ES-I3 (cell line): ENCODE measurements at regions not wholly inside any gene's neighbourhood (a gene's known extent, or its start where the extent isn't known, plus 50 kb on each side); places are given as distances from the start of the nearest gene placed in this dataset.

Experiments
- H3K36me3 ChIP-seq: 2 replicates; pipeline ENCODE4 v1.6.1; 2013; ENCODE audit warnings: mild to moderate bottlenecking, low read length, control low read depth, moderate library complexity; ENCODE audit not compliant: insufficient read depth
- H3K4me1 ChIP-seq: 2 replicates; pipeline ENCODE4 v1.6.1; 2013; ENCODE audit warnings: mild to moderate bottlenecking, control low read depth, low read length; ENCODE audit not compliant: insufficient read depth
- H3K9ac ChIP-seq: 2 replicates; pipeline ENCODE4 v1.6.1; 2013; ENCODE audit warnings: low read depth, mild to moderate bottlenecking, low read length, moderate library complexity
- H3K9me3 ChIP-seq: 2 replicates; pipeline ENCODE4 v1.6.1; 2013; ENCODE audit warnings: mild to moderate bottlenecking, low read length, moderate library complexity; ENCODE audit not compliant: control insufficient read depth, insufficient read depth

DNA sequence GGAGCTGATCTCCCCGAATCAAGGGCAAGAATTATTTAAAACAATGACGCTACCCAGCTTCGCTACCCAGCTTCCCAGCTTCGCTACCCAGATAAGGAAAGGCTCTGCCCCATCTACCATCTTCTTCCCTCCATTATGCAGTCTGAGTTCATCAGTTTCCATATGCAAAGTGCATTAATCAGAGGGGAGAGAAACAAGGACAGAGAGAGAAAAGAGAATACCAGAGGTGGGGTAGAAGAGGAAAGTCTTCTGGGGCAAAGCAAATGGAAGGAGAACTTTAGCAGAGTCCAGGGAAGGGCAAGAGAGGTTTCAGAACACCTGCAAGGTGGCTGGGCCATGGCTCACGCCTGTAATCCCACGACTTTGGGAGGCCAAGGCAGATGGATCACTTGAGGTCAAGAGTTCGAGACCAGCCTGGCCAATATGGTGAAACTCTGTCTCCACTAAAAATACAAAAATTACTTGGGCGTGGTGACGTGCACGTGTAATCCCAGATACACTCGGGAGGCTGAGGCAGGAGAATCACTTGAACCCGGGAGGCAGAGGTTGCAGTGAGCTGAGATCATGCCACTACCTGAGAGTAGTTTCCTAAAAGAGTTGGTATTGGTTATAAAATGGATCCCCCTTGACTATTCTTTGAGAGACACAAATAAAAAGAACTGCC, 70.4 kb upstream of the SPATA12 start:
- Histone ChIP-seq H3K9ac (no peak overlapping the region), H3K9me3 (no peaks in the 10 kb centered on the region), H3K4me1 (peaks cover 6% of the 10 kb centered on the region; the same call in 1 of the 2 replicates), H3K36me3 (no peaks in the 10 kb centered on the region)

DNA sequence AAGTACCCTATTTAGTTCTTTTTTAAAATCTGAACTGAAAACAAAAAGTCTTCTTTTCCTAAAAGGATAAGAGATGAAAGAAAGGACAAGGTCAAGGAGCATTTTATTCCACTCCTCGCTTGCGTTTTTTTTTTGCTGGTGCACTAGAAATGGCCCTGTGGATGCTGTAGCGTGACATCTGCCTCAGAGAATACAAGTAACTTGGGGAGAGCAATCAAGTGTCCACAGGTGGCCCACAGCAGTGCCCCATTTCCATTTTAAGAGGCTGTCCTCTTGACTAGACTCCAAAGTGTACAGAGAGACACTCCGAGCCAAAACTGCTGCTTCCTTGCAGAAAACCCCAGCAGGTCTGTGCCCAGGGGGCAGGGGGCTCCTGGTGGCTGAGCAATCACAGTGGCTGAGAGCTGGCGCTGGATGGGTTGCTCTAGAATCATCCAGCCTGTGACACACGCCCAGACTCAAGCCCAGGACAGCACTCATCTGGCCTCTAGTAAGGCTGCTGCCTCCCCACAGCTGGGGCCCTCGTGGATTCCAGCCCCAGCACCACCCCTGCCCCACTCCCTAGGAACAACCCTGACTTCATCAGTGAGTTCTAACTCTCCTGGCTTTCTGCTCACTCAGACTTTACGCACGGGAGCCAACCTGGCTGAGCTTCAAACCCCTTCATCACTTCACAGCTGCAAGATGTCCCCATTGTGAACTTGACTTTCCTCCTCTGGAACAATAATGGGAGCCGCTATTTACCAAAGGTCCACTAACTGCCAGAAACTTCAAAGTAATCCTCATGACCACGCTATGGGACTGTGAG, 71.1 kb upstream of the SPATA12 start:
- Histone ChIP-seq H3K9ac (no peak overlapping the region), H3K36me3 (no peaks in the 10 kb centered on the region), H3K9me3 (no peaks in the 10 kb centered on the region), H3K4me1 (peaks cover 6% of the 10 kb centered on the region; the same call in 1 of the 2 replicates)

DNA sequence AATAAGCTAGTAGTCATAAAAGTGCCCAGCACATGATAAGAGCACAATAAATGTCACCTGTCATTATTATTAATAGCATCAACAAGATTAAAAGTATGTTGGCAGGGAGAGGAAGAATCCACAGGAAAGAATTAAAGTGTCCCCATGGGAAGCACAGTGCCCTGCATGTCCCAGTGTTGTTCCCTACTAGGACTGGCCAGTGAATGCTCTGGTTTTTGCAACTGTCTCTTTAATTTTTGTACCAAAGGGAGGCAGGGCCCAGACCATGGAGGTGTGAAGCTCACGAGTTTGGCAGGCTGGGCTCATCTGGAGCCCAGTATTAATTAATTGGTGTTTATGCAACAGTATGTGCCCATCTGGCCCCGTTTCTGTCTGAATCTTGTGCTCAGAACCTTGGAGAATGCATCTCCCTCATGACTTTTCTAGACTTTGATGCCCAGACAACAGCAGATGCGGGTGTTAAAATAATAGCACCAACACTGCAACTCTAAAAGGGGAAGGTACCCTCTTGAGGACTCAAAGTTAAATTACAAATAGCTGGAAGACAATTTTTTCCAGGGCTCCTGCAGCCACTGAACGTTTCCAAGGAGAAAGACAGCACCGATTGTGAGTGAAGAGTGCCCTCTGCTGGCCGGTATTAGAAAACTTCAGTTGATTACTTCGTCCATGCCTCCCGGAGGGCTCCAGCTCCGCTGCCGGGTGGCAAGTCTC, 71.9 kb upstream of the SPATA12 start:
- Histone ChIP-seq H3K36me3 (no peaks in the 10 kb centered on the region), H3K4me1 (peaks cover 6% of the 10 kb centered on the region; the same call in 1 of the 2 replicates), H3K9ac (no peak overlapping the region), H3K9me3 (no peaks in the 10 kb centered on the region)

DNA sequence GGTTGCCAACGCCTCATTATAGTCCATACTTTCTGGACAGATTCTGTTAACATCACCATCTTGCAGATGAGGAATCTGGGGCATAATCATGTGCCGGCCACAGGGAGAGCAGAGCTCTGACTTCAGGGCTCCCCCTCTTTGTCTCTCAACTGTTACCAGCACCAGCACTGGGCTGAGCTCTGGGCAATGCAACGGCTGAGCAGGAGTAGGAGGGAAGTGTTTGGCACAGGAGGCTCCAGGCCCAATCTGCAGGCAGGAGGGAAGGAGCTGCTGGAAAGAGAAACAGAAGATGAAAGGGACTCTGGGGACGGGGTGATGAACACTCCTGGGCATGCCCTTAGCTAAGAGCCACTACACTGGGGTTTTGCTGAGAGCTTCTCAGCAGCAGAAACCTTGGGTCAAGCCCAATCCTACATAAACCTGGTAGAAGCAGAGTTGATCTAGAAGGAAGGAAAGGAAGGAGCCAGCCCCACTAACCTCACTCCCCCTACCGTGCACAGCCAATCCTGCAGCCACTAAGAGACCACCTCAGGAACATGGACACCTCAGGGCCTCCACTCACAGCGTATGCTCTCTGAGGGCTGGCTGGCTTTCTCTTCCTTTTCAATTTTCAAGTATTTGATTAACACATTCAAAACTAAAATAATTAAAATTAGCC, 73.1 kb upstream of the SPATA12 start:
- H3K9ac ChIP-seq, result no peak overlapping the region
- H3K36me3 ChIP-seq, result no peaks in the 10 kb centered on the region
- H3K4me1 ChIP-seq, result peaks cover 6% of the 10 kb centered on the region; the same call in 1 of the 2 replicates
- H3K9me3 ChIP-seq, result no peaks in the 10 kb centered on the region

DNA sequence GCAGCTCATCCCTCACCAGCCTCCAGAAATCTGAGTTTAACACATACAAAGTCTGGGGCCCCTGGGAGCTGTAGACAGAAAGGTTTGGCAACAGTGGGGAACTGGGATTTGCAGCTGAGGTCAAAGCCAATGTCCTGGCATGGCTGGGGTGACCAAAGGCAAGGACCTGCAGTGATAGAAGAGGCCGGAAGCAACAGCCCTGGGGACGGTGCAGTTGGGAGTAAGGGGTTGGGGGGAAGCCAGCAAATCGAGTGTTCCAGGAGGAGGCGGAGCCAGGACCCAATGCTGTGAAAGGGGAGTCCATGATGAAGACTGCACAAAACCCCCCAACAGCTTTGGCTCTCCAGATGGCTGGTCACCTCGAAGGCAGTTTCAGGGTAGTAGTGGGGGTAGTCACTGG, 74.1 kb upstream of the SPATA12 start:
- no peak overlapping the region for H3K9ac ChIP-seq
- H3K36me3 ChIP-seq, result 0 out of 2 replicates have a peak, but pooled peaks cover 3% of the 10 kb centered on the region
- no peaks in the 10 kb centered on the region for H3K9me3 ChIP-seq
- peaks cover 6% of the 10 kb centered on the region; the same call in 1 of the 2 replicates for H3K4me1 ChIP-seq

DNA sequence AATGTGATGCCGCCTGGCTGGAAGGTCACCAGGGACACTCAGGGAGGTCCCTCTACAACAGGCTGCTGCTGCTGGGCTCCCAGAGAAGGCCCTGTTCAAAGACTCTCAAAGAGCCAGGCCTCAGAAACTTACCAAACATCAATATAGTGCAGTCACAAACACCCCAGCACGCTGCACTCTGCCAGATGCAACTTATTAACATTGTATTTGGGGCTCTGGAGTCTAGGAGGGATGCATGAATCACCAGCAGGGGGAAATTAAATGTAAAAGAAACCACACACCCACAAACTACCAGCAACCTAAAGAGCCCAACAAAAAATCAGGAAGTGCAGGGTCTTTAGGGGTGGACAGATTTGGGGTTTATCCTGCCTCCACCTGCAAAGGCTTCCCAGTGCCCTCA, 74.6 kb upstream of the SPATA12 start:
- H3K4me1 ChIP-seq, result peaks cover 6% of the 10 kb centered on the region

DNA sequence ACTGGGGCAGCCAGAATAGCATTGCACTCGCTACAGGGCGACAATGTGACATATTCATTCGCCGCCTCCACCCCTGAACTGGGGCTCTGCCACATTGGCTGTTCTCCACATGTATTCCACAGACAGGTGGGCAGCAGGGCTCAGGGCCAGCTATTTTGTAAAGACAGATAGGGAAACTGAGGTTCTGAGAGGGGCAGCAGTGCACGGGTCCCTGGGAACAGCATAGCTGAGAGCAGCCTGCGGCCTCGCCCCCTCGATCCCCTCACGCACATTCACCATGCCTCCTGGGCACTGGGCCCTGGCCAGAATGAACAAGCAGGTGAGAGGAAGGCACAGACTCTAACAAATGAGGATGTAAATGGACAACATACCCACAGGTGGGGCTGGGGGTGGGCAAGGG, 75.0 kb upstream of the SPATA12 start:
- H3K9ac ChIP-seq, result no peak overlapping the region
- no peaks in the 10 kb centered on the region for H3K9me3 ChIP-seq
- H3K36me3 ChIP-seq, result 0 out of 2 replicates have a peak, but pooled peaks cover 3% of the 10 kb centered on the region
- H3K4me1 ChIP-seq, result peaks cover 6% of the 10 kb centered on the region

More for the DNA sequence above, 74.6 kb upstream of the SPATA12 start:
- H3K9me3 ChIP-seq, result no peaks in the 10 kb centered on the region
- 0 out of 2 replicates have a peak, but pooled peaks cover 3% of the 10 kb centered on the region for H3K36me3 ChIP-seq
- H3K9ac ChIP-seq, result no peak overlapping the region

DNA sequence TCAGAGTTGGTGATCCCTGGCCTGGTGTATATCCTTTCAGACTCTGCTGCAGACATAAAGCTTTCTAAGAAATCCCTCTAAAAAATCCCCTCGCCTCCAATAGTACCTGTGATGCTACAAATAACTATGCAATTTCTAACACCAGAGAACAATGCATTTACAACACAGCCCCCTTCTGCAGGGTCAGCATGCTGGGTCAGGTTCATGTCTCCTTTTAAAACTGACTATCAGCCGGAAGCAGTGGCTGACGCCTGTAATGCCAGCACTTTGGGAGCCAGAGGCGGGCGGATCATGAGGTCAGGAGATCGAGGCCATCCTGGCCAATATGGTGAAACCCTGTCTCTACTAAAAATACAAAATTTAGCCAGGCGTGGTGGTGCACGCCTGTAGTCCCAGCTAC, 77.0 kb upstream of the SPATA12 start:
- H3K36me3 ChIP-seq, result 0 out of 2 replicates have a peak, but pooled peaks cover 3% of the 10 kb centered on the region
- peaks cover 6% of the 10 kb centered on the region for H3K4me1 ChIP-seq
- H3K9me3 ChIP-seq, result no peaks in the 10 kb centered on the region
- H3K9ac ChIP-seq, result no peak overlapping the region

DNA sequence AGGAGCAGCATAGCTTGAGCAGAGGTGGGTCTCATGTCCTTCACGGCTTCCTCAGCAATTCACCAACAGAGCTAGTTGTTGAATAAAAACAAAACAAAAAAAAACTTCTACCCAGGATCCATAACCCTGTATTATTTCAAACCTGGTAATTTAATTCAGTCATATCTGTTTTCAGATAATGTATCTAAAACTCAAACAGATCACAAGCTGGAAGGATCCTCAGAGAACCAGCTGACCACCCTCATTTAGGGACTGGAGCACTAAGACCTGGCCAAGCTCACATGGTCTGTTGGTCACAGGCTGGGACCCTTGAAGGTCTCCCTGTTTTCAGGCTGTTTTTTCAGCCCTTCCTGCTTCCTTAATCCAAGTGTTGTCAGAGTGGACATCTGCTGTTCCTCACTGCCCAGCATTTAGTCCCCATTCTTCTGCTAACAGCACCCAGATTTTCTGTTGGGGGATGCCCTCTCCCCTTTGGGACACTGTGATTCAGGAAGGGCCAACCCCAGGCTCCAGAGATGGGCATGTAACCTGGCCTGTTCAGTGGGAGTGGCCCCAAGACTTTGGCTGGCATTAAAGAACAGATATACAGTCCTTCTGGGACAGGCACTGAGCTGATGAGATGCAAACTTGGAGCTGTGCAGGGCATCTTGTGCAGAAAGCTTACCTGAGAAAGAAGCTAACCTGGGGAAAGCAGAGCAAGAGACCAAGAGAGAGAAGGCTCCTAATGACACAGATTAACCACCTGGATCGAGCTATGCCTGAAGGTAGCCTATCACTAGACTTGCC, 78.8 kb upstream of the SPATA12 start:
- peaks cover 6% of the 10 kb centered on the region for H3K4me1 ChIP-seq

DNA sequence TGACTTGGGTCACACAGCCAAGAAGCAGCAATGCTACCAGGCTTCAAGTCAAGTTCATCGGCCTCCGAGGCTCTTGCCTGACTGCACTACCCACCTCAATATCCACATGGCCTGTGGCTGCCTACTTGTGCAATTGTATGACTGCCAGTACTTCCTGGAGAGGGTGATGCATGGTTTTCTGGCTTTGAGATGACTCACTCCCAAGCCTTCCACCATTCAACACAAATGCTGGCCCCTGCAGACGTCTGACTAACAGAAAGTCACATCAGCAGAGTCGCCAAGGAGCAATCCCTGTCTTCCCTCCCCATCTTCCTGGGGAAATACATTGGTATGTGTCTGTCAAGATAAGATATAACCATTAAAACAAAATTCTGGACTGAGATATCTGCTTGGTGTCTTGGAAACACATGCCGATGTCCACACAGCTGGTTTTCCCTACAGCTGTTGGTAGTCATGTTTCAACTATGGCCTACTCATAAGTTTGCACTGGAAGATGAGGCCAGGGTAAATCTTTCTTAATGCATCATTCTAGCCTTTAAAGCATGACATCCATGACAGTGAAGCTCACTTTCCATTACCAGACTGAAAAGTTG, 79.6 kb upstream of the SPATA12 start:
- Histone ChIP-seq H3K9me3 (no peaks in the 10 kb centered on the region), H3K4me1 (peaks cover under 1% of the 10 kb centered on the region), H3K9ac (no peak overlapping the region), H3K36me3 (0 out of 2 replicates have a peak, but pooled peaks cover 3% of the 10 kb centered on the region)

More for the DNA sequence above, 78.8 kb upstream of the SPATA12 start:
- H3K9me3 ChIP-seq, result no peaks in the 10 kb centered on the region
- H3K9ac ChIP-seq, result no peak overlapping the region
- H3K36me3 ChIP-seq, result 0 out of 2 replicates have a peak, but pooled peaks cover 3% of the 10 kb centered on the region

DNA sequence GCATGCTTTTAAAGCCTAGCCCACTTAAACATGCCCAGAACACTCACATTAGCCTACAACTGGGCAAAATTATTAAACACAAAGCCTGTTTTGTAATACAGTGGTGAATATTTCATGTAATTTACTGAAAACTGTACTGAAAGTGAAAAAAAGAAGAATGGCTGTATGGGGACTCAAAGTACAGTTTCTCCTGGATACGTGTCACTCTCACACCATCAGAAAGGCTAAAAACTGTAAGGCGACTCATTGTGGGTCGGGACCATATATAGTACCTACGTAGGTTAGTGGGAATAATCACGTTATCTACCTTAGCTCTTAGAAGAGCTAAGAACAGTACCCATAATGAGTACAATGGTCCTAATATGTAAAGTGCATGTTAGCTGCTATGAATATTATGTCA, 80.2 kb upstream of the SPATA12 start:
- H3K36me3 ChIP-seq, result 0 out of 2 replicates have a peak, but pooled peaks cover 3% of the 10 kb centered on the region

DNA sequence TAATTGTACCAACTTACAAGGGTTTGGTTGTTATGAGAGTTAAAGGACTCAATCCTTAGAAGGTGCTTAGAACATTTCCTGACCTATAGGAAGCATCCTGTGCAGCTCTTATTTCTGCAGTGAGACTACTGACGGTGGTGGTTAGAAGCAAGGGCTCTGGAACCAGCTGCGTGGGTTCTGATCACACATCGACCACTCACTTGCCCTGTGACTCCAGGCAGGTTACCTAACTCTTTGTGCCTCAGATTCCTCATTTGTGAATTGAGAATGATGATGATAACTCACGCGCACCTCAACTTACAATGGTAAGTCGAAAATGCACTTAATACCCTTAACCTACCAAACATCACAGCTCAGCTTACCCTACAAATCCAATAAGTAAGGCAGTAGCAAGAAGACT, 80.7 kb upstream of the SPATA12 start:
- no peaks in the 10 kb centered on the region for H3K9me3 ChIP-seq
- peaks cover under 1% of the 10 kb centered on the region; the same call in 1 of the 2 replicates for H3K4me1 ChIP-seq
- H3K36me3 ChIP-seq, result 0 out of 2 replicates have a peak, but pooled peaks cover 3% of the 10 kb centered on the region
- H3K9ac ChIP-seq, result no peak overlapping the region

More for the DNA sequence above, 80.2 kb upstream of the SPATA12 start:
- H3K9me3 ChIP-seq, result no peaks in the 10 kb centered on the region
- no peaks in the 10 kb centered on the region; the same call in 1 of the 2 replicates for H3K4me1 ChIP-seq
- H3K9ac ChIP-seq, result no peak overlapping the region

DNA sequence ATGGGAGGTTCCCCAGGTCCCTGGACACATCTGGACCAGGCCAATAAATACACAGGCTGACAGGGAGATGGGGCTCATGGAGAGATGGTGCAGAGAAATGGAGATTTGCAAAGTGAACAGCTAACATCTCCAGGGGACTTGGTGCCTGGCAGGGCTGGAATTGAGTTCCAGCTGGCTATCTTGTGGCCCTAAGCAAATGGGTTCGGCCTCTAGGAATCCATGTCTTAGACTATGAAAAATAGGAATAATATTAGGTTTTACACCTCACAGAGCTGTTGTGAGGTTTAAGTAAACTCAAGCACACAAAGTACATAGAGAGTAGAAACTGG, 82.9 kb upstream of the SPATA12 start:
- 0 out of 2 replicates have a peak, but pooled peaks cover 3% of the 10 kb centered on the region for H3K36me3 ChIP-seq
- H3K4me1 ChIP-seq, result peaks cover 3% of the 10 kb centered on the region; the same call in 1 of the 2 replicates
- H3K9me3 ChIP-seq, result no peaks in the 10 kb centered on the region
- H3K9ac ChIP-seq, result no peak overlapping the region
